Omental fat pad (tissue), 3 donors: ENCODE measurements at regions not wholly inside any gene's neighbourhood (a gene's known extent, or its start where the extent isn't known, plus 50 kb on each side); places are given as distances from the start of the nearest gene placed in this dataset.

ENCODE experiments used
- ATAC-seq: fragments of 150-250 bp; one replicate; pipeline ENCODE4 v1.9.1; 2016; ENCODE audit warnings: mild to moderate bottlenecking, moderate library complexity; ENCODE audit not compliant: low FRiP score
- DNase-seq: peaks from one replicate; pipeline ENCODE4 v3.0.0-alpha.2; 2019; ENCODE audit warnings: low spot score
- TF ChIP-seq, protein P1 (sequence below), 3 donors: fragments of 450-650 bp; IDR thresholded peaks; one replicate each; pipeline ENCODE4 v1.5.1; 2016 to 2017; ENCODE audit warnings: antibody characterized with exemption in 3 of 3, mild to moderate bottlenecking in 3 of 3, moderate library complexity in 2 of 3

DNA sequence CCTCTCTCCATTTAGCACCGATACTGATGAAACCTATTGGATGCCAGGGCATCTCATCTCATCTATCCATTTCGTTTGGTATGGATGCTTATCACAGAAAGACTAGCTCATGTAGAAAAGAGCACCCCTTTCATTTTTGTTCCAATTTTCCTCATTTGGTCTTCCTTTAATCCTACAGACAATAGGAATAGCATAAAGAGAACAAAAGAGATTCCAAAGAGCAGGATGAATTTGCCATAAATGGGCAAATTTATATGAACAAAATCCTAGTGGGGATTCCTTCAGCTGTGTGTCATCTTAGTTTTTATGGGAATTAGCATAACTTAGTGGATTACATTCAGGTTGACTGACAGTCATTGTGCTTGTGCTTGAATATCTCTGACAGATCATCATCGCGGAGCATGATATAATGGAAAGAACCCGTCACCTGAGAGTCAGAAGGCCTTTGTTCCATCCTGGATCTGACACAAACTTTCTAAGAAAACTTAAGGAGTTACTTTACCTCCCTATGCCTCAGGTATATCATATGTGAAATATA lies 777.5 kb upstream of the ADGRL2 start:
- ATAC-seq (no peak), DNase-seq (no peak)
- TF ChIP-seq, protein P1, sequence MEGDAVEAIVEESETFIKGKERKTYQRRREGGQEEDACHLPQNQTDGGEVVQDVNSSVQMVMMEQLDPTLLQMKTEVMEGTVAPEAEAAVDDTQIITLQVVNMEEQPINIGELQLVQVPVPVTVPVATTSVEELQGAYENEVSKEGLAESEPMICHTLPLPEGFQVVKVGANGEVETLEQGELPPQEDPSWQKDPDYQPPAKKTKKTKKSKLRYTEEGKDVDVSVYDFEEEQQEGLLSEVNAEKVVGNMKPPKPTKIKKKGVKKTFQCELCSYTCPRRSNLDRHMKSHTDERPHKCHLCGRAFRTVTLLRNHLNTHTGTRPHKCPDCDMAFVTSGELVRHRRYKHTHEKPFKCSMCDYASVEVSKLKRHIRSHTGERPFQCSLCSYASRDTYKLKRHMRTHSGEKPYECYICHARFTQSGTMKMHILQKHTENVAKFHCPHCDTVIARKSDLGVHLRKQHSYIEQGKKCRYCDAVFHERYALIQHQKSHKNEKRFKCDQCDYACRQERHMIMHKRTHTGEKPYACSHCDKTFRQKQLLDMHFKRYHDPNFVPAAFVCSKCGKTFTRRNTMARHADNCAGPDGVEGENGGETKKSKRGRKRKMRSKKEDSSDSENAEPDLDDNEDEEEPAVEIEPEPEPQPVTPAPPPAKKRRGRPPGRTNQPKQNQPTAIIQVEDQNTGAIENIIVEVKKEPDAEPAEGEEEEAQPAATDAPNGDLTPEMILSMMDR (IDR thresholded peaks at IDR 0.05): no peak

GRCh38 chr1:81021134-81021533 lies 779.6 kb upstream of the ADGRL2 start:
- no peak for DNase-seq
- TF ChIP-seq, protein P1 (IDR thresholded peaks at IDR 0.05): no peak
- no peak for ATAC-seq

DNA sequence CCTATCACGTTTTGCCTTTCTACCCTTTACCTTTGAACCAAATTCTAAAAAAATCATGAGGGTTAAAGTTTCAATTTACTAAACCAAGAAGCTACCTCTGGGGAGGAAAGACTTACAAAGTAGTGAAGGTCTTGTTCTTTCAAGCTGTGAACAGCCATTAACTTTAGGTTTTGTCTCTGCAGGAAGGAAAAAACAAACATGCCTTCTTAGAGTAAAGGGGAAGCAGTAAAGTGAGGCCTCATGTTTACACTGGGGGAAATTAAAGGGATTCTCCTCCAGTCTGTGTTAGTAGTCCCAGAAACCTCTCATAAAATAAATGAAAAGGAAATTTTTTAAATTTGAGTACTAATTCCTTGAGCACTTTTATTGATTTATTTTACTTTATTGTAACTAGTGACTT lies 780.2 kb upstream of the ADGRL2 start:
- no peak for DNase-seq
- ATAC-seq: no peak
- TF ChIP-seq, protein P1 (IDR thresholded peaks at IDR 0.05): no peak

DNA sequence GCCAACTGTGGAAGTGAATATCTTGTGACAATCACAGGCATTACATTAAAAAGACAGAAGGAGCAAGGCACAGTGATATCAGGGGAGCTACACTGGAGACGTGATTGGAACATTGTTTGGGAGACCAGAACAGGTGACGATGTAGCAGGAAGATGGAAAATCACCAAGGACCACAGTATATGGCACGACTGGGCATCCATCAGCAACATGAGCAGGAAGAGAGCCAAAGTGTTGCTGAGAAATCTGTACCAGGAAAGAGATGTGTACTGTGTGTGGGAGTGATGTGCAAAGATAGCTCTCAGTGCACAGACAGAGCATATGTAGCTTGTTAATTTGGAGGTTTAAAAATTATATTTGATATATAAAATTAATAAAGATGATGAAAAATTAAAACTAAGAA lies 790.6 kb upstream of the ADGRL2 start:
- no peak for DNase-seq
- TF ChIP-seq, protein P1 (IDR thresholded peaks at IDR 0.05): no peak
- ATAC-seq: no peak

DNA sequence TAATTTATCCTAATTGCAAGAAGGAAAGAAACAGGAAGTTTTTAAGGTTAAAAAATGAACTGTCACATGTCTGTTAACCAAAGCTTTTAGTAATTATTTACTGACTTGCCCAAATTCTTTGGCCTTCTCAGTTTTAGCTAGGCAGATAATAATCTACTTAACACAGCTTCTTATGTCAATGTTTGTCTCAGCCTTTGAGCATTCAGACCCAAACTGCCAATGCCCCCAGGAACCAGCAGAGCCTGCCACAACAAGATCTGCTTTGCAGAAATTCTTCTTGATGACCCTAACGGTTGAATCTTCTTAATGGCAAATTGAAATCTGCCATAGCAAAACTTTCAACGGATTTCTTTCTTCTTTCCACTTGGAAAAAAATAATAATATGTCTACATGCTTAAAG lies 792.4 kb upstream of the ADGRL2 start:
- ATAC-seq (no peak), DNase-seq (no peak)
- TF ChIP-seq, protein P1 (IDR thresholded peaks at IDR 0.05): no peak

DNA sequence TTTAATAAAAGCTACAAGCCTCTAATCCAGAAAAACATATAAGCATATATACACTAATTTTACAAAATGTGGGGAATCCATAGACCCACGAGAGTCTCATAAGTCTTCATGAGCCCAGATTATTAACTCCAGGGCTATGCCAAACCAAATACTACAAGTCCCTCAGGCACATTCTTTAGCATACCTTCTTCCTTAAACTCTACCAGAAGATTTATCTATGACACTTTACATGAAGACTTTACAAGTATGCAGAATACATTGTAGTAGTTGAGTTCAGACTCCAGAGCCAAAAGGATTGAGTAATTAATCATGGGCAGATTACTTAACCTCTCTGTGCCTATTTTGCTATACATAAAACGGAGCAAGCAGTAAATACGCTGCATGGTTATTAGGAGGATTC lies 793.7 kb upstream of the ADGRL2 start:
- no peak for ATAC-seq
- no peak for DNase-seq
- TF ChIP-seq, protein P1 (IDR thresholded peaks at IDR 0.05): no peak

- TF ChIP-seq, protein P1 (IDR thresholded peaks at IDR 0.05): no peak
- ATAC-seq: no peak
- no peak for DNase-seq
Observed at GRCh38 chr1:81006502-81006901, 794.2 kb upstream of the ADGRL2 start.
